GM12891 (cell line): ENCODE measurements at regions not wholly inside any gene's neighbourhood (a gene's known extent, or its start where the extent isn't known, plus 50 kb on each side); places are given as distances from the start of the nearest gene placed in this dataset.

Source experiments
- DNase-seq: peaks from one replicate; pipeline ENCODE4 v3.0.0; 2011; ENCODE audit warnings: low spot score; ENCODE audit not compliant: insufficient read length
- FAIRE-seq: peaks from 2 replicates; lab custom pipeline; 2011; peaks lifted over from hg19 to GRCh38; lab: Jason Lieb, UNC
- PAX5 ChIP-seq: IDR thresholded peaks from 2 replicates; pipeline ENCODE4 v1.6.1; 2011; ENCODE audit warnings: low read length, moderate library complexity, mild to moderate bottlenecking; ENCODE audit not compliant: insufficient read depth, severe bottlenecking
- POLR2A ChIP-seq: IDR thresholded peaks from 2 replicates; pipeline ENCODE4 v1.6.1; 2011; ENCODE audit warnings: low read depth, low read length, control low read depth
- POLR2AphosphoS5 ChIP-seq: IDR thresholded peaks from 2 replicates; pipeline ENCODE4 v1.6.1; 2011; ENCODE audit warnings: low read depth, low read length, control low read depth
- POU2F2 ChIP-seq: IDR thresholded peaks from 2 replicates; pipeline ENCODE4 v1.6.1; 2011; ENCODE audit warnings: low read depth, mild to moderate bottlenecking, control low read depth, low read length, moderate library complexity
- SPI1 ChIP-seq: IDR thresholded peaks from 2 replicates; pipeline ENCODE4 v1.6.1; 2011; ENCODE audit warnings: low read depth, low read length, control low read depth
- TAF1 ChIP-seq: IDR thresholded peaks from 2 replicates; pipeline ENCODE4 v1.6.1; 2011; ENCODE audit warnings: low read depth, low read length, control low read depth

GRCh38 chr6:49072146-49072545 lies 390.9 kb downstream of the MMUT start:
- FAIRE-seq (no peak), DNase-seq (no peak)
- TF ChIP-seq PAX5: no peak
- TF ChIP-seq SPI1: no peak
- no peak for TF ChIP-seq POLR2AphosphoS5
- TF ChIP-seq POLR2A: no peak
- TF ChIP-seq TAF1: no peak

GRCh38 chr6:49070411-49070810 lies 392.6 kb downstream of the MMUT start:
- FAIRE-seq: no peak
- no peak for DNase-seq
- TF ChIP-seq POLR2AphosphoS5 (no peak), SPI1 (no peak), POLR2A (no peak)

GRCh38 chr6:49054311-49054710 lies 408.7 kb downstream of the MMUT start:
- DNase-seq (no peak), FAIRE-seq (no peak)
- TF ChIP-seq PAX5: no peak
- no peak for TF ChIP-seq POU2F2
- TF ChIP-seq POLR2A: no peak
- no peak for TF ChIP-seq TAF1
- no peak for TF ChIP-seq POLR2AphosphoS5
- TF ChIP-seq SPI1: no peak

GRCh38 chr6:49052901-49053300 lies 410.2 kb downstream of the MMUT start:
- DNase-seq (no peak), FAIRE-seq (no peak)
- TF ChIP-seq POLR2AphosphoS5: no peak

GRCh38 chr6:49051281-49051680 lies 411.8 kb downstream of the MMUT start:
- DNase-seq (no peak), FAIRE-seq (no peak)
- TF ChIP-seq TAF1 (no peak), SPI1 (no peak), POLR2A (no peak), POU2F2 (no peak), PAX5 (no peak), POLR2AphosphoS5 (no peak)

GRCh38 chr6:49050584-49050983 lies 412.5 kb downstream of the MMUT start:
- FAIRE-seq: no peak
- DNase-seq: no peak
- TF ChIP-seq PAX5 (no peak), POLR2A (no peak), POU2F2 (no peak), SPI1 (no peak), POLR2AphosphoS5 (no peak), TAF1 (no peak)

- no peak for DNase-seq
- no peak for FAIRE-seq
- no peak for TF ChIP-seq TAF1
- no peak for TF ChIP-seq PAX5
- no peak for TF ChIP-seq SPI1
- no peak for TF ChIP-seq POU2F2
- TF ChIP-seq POLR2AphosphoS5: no peak
- TF ChIP-seq POLR2A: no peak
Measured at GRCh38 chr6:49038294-49038822, 424.7 kb downstream of the MMUT start.

GRCh38 chr6:49030251-49031020 lies 432.6 kb downstream of the MMUT start:
- no peak for DNase-seq
- FAIRE-seq: no peak
- TF ChIP-seq POLR2A (no peak), PAX5 (no peak), POU2F2 (no peak), POLR2AphosphoS5 (no peak), SPI1 (no peak), TAF1 (no peak)

- TF ChIP-seq TAF1 (no peak), POLR2A (no peak), POLR2AphosphoS5 (no peak), SPI1 (no peak), POU2F2 (no peak), PAX5 (no peak)
- DNase-seq (no peak), FAIRE-seq (no peak)
Measured at GRCh38 chr6:49027644-49028043, 435.4 kb downstream of the MMUT start.
